Neural progenitor cell (in vitro differentiated cells): ENCODE measurements at regions not wholly inside any gene's neighbourhood (a gene's known extent, or its start where the extent isn't known, plus 50 kb on each side); places are given as distances from the start of the nearest gene placed in this dataset.

Source experiments
- CTCF ChIP-seq: fragments of 200-600 bp; sonication (generic); IDR thresholded peaks from 2 replicates; pipeline ENCODE4 v1.5.1; 2017; ENCODE audit warnings: antibody characterized with exemption, mild to moderate bottlenecking
- EZH2 ChIP-seq: fragments of 200-600 bp; sonication (generic); IDR thresholded peaks from 2 replicates; pipeline ENCODE4 v1.6.1; 2017; ENCODE audit warnings: antibody characterized with exemption, mild to moderate bottlenecking, moderate library complexity
- EZH2phosphoT487 ChIP-seq: fragments of 200-600 bp; sonication (generic); IDR thresholded peaks from 2 replicates; pipeline ENCODE4 v1.6.1; 2017; ENCODE audit warnings: antibody characterized with exemption

- TF ChIP-seq CTCF (no peak), EZH2 (no peak), EZH2phosphoT487 (no peak)
Measured at GRCh38 chr4:176885224-176885623, 92.5 kb upstream of the VEGFC start.
